Daoy (cell line): ENCODE measurements at regions not wholly inside any gene's neighbourhood (a gene's known extent, or its start where the extent isn't known, plus 50 kb on each side); places are given as distances from the start of the nearest gene placed in this dataset.
A peak's percentile ranks its signal among the peaks of the same experiment; 100 is the strongest.

Experiments
- DNase-seq: peaks from one replicate; pipeline ENCODE4 v3.0.0-alpha.2; 2015; ENCODE audit warnings: low read depth

DNA sequence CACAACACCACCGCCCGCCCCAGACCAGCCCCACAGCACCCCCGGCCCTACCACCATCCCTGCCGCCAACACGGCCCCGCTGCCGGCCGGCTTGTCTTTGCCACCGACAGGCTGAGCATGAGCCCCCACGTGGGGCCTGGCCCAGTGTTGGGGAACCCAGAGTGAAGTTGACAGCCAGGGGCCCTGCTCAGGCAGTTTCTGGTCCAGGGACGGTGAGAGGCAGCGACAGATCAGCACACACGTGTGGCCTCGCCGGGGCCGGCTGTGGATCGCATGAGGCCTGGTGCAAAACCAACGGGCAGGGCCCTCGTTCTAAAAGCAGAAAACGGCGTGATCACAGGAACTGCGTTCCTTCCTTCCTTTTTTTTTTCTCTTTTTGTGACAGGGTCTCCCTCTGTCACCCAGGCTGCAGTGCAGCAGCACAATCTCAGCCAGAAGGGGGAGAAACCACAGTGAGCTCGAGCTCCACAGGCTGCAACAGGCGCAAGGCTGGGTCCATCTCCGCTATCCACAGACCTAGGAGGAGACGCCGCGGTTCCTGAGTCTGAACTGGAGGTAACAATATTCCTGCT lies 50.5 kb upstream of the FBRSL1 start:
- no peak for DNase-seq

DNA sequence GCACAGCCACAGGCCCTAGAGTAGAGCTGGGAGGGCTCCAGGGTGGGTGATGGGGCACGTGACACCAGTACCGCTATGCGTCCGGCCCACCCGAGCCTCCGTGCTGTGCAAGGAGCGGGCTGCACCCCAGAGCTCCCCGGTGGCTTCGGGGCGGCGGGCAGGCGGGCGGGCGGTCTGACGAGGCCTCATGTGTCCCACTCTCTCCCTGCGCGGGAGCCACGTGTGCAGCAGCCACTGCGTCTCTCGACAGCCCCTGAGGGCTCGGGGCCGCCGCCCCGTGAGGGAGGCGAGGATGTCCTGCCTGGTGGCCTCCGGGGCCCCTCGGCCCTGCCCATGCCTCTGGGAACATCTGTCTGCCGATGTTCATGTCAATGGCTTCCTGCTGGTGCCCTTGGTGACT lies 51.2 kb upstream of the FBRSL1 start:
- no peak for DNase-seq

DNA sequence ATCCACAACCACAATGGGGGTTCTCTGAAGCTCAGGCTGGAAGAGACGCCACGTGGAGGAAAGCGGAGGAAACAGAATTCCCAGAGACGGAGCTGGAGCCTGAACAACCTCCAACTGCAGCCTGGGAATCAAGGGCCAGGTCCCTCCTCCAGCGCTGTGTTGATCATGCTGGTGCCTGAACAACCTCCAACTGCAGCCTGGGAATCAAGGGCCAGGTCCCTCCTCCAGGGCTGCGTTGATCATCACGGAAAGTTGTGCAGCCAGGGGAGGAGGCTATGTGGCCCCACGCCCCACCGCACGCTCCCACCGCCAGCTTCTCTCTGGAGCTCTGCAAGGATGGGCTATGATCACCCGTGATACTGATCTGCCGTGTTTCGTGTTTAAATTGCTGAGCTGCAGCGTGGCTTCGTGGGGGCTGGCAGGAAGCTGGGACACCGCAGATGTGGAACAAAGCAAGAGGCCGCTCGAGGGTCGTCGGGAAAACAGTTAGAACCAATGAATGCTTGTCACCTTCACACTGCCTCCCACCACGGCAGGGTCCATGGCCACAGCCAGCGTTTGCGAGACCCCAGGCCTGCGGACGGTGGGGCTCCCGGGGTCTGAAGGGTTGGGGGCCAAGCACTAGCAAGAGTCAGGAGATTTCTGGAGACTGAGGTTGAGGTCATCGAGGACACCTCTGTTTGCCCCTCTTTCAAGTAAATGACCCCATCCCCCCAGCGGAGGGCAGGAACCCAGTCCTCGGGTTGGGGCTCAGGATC lies 51.8 kb upstream of the FBRSL1 start:
- no peak for DNase-seq

DNA sequence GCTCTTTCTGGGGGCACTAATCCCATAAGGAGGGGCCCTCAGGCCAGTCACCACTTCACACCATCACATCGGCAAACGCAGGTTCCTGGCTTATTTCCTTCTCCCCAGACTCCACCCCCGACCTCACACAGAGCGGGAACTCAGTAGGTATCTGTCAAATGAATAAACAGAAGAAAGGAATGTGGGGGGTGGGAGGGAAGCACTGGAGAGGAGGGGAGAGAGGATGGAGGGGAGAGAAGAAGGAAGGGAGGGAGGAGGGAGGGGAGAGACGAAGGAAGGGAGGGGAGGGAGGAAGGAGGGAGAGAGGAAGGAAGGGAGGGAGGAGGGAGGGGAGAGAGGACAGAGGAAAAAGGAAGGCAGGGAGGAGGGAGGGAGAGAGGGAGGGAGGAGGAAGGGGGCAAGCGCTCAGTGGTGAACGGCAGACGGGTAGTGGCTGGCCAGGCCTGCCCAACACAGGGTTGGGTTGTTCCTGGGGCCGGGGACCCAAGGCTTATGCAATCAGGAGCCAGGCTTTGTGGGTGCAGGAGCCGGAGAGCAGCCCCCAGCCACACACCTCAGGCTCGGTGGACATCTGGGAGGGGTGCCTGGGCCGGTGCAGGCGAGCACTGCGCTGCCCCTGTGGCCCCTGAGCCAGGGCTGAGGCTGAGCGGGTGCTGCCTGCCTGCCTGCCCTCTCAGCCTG lies 52.6 kb upstream of the FBRSL1 start:
- no peak for DNase-seq

DNA sequence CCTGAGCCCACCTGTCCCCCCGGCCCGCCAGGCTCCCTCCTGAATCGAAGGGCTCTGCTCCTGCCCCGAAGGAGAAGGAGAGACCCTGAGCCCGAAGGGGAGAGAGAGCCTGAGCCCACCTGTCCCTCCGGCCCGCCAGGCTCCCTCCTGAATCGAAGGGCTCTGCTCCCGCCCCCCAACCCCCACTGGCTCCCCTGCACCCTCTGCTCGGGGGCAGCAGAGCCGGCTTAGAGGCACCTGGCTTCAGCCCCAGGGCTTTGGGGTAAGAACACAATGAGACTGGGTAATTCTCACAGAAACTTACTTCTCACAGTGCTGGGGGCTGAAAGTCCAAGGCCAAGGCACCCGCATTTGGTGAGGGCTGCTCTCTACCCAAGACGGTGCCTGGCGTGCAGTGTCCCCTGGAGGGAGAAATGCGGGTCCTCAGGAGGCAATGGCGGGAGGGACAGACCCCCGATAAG lies 53.1 kb upstream of the FBRSL1 start:
- DNase-seq, result no peak

DNA sequence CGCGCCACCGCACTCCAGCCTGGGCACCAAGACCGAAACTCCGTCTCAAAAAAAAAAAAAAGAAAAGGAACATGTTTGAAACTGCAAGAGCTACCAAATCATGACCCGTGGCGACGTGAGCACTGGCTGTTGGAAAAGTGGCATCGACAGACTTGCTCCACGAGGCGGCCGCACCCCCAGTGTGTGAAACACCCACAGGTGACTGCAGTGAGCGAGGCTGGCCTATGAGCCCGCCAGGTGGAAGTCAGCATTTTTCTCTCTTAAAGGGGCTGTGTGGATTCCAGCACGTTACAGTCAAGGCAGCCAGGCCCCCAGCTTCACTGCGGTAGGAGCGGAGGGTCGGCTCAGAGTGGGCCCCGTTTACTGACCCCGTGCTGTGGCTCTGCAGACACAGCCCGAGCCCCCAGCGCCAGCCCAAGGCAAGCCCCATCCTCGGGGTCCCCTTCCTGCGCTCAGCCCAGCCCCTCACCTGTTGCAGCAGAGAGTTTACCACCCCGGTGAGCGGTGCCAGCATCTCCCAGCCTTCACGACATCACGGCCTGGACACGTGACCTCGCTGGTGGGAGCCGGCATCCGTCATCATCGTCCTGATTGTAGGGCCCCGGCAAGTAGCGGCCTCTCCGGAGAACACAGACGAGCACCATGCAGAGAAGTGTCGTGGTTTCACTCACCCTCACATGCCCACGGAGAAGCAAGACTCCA lies 54.3 kb upstream of the FBRSL1 start:
- no peak for DNase-seq

DNA sequence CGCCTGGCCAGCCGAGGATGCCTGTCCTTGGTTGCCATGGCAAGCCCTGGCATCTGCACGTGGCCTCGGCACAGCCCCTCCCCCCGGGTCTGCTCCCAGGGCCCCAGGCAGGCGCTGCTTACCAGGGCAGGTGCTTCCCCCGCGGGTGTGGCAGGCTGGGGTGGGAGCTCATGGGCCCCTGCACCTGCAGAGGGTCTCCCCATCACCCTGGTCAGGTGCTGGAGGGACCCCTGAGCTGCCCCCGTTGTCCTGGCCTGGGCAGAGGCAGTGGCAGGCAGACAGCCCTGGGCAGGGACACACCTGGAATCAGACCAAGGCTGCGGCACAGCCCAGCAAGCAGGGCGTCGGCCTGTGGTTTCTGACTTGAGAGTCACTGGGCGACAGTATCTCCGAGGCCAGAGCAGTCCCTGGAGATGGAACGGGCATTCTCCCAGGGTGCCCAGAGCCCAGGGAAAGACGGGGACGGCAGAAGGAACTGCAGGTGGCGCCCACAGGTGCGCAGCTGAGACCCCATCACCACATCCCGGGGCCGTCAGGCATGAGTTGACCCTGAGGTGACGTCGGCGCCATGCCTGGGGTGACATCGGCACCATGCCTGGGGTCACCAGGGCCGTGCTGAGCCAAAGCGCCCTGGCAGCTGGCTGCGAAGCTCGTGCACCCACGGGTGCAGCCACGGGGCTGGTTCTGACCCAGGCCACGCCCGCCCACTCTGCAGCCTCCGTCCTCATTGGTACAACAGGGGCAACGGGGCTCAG lies 56.1 kb upstream of the FBRSL1 start:
- no peak for DNase-seq

DNA sequence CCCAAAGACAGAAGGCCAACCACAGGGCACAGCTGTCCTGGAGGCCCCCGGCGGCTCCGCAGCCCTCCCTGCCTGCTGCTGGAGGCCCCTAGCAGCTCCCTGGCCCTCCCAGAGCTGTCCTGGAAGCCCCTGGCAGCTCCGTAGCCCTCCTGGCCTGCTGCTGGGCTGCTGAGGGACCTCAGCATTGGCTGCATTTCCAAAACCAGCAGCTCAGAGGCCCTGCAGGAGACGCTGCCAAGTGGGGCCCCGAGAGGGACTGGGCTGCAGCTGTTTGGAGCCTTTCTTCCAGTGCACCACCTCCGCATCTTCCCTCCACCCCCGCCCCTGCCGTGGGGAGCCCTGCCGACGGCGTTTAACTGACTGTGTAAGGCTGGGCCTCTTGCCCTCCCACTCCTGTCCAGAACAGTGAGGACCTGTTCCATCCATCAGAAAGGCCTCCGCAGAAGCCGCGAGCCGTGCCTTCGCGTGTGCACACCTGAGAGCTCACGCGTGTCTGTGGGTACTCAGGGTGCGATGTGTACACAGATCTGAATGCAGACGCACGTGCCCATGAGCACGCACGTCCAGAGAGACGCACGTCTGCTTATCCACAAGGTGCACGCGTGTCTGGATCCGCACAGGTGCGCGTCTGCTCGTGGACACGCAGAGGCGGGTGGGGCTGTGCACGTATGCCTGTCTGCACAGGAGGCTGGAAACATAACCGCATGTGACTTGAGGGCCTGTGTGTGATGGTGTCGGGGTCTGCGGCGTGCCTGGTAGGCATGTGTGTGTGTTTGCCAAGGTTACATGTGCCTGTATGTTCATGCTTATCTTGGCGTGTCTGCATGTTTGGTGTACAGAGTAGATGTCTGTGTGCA lies 57.0 kb upstream of the FBRSL1 start:
- no peak for DNase-seq

DNA sequence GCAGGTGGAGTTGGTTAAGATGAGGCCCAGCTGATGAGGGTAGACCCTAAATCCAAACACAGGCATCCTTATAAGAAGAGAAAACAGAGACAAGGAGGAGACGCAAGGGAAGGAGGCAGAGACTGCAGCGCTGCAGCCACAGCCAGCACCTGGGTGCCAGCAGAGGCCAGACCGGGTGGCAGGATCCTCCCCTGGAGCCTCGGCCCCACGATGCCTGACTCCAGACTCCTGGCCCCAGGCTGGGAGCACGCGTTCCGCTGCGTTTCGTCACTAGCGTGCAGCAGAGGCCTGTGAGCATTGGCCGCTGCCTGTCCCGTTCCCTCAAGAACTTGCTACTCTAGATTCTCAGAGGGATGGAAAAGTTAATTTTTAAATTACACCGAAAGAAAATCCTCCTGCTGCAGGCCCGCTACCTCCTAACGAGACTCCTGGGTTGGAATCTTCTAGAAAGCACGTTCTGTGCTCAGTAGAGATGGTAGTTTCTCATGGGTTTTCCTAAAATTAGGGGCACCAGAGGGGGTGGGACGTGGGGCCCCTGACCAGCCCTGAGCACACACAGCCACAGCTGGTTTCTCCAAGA lies 57.7 kb upstream of the FBRSL1 start:
- DNase-seq, result no peak

DNA sequence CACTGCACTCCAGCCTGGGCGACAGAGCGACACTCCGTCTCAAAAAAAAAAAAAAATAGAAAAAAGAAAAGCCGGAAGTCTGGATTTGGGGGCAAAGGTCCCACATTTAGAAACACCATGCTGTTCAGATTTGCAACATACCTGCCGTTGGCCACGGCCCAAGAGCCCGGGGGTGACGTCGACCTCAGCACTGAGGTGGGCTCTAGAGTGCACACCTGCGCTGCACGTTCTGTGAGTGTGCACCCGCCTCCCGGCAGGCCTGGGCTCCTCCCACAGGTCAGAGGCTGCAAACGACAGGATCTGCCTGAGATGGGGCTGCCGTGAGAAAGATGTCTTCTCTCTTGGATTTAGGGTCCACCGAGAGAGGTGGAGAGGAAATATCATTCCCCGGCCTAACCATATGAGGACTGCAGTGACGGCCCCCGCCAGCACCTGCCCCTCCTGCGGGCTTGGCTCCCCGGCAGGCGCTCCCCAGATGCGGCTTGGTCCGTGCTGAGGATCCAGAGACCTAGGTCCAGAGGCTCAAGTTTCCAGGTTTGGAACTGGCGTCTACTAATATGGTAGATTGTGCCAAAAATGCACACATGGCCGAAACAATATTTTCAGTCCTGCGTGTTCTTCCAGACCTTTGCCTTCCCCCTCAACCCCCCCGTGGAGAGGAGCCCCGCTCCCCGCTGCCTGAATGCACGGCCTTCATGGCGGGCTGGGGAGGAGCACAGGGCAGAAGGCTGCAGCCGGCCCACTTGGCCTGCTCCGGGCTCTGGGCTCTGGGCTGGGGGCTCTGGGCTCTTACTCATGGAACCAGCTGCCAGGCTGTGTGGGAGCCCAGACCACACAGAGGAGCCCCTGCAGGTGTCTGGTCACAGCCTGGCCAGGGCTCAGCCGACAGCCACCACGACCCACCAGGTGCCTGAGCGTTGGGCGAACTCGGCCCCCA lies 58.8 kb upstream of the FBRSL1 start:
- DNase-seq, result no peak

DNA sequence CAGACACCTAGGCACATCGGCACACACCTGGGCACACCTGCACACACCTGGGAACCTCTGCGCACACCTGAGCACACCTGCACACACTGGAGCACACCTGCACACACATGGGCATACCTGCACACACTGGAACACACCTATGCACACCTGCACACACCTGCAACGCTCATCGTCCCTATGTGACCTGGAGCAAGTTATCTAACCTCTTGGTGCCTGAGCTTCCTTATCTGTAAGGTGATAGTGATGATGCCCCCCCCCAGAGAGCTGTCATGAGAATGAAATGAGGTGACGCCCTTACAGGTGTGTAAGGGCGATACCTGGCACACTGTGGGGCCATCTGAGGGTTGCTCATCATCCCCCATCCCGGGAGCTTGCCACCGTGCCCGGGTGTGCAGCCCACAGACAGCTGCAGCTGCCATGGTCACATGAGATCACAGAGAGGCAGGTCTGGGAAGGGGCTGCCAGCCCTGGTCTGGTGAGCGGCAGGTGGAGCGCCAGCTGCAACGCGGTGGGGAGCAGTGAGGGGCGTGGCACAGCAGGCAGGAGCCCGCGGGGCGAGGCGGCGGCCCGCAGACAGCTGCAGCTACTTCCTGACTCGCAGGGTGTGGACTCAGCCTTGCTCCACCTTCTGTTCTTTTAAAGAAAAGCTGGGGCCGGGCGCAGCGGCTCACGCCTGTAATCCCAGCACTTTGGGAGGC lies 59.9 kb upstream of the FBRSL1 start:
- DNase-seq, result peak; percentile 56

DNA sequence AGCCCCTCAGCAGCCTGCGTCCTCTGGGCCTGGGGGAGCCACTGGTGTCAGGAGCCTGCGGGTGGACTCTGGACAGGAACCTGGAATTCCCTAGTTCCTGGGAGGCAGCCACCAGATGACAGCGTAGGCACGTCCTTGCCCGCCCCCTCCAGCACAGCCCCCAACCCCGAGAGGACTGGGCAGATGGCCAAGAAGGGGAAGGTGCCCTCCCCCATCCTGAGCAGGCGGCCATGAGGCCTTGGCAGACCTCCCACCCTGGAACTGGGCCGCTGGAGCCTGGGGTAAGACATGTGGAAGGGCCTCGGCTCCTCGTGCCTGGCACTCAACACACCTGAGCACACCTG lies 60.4 kb upstream of the FBRSL1 start:
- DNase-seq, result no peak

DNA sequence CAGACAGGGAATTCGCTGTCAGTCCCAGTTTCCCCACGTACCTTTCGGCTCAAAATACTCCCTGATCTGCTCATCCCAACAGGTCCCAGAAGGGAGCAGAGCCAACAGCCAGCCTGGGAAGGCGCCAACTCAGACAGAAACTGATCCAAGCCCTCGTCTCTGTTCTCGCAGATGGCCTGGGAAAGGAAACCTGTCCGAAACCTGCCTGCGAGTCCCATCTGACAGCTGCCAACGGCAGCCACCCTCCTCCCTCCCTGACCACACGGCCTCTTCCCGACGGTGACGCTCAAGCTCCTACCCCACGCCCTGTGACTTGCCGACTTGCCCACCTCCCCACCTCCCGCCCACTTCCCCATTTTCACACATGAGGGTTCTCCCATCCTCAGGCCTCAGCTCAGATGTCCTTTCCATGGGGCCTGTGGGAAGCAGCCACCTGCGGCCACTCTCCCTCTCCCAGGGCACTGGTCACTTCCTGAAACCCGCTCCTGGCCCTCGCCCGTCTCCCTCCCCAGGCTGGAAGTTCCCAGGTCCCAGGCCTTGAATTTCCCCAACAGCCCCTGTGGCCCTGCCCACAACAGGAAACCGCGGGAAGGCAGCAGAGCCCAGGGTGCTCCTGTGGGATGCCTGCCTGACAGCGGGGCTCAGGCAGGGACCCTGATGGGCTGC lies 60.9 kb upstream of the FBRSL1 start:
- DNase-seq, result peak; percentile 45

DNA sequence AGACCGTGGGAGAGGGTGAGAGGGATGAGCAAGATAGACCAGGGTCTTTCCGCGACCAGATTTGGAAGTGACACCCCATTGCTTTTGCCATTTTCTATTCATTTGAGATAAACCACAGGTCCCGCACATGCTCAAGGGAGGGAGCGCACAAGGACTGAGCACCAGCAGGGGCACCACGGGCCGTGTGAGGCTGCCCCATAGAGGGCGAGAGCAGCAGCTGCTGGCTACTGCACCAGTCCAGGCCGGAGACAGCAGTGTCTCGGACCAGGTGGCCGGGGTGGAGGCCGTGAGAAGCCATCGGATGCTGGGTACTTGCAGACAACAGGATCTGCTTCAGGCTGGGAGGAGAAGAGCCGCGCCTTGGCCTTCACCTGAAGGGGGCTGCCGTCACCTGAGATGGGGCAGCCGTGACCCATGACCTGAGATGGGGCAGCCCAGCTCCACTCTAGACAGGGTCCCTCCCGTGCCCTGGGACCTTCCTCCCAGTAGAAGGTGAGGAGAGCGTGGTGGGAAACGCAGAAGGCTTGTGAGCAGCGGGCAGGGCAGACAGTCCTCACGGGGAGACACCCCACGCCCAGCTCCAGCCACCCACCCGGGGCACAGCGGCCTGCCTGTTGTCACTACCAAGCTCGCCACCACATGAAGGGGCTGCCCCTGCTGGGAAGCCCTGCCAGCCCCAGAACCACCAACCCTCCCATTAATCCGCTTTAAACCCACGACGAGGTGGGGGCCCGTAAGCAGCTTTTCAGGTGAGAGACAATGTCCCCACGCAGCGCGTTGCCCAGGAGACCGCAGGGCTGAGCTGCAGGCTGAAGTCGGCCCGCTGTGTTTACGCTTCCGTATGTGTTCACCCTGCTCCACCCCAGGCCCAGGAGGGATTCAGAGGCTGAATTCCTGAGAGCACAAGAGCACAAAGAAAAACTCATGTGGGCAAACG lies 61.7 kb upstream of the FBRSL1 start:
- no peak for DNase-seq

DNA sequence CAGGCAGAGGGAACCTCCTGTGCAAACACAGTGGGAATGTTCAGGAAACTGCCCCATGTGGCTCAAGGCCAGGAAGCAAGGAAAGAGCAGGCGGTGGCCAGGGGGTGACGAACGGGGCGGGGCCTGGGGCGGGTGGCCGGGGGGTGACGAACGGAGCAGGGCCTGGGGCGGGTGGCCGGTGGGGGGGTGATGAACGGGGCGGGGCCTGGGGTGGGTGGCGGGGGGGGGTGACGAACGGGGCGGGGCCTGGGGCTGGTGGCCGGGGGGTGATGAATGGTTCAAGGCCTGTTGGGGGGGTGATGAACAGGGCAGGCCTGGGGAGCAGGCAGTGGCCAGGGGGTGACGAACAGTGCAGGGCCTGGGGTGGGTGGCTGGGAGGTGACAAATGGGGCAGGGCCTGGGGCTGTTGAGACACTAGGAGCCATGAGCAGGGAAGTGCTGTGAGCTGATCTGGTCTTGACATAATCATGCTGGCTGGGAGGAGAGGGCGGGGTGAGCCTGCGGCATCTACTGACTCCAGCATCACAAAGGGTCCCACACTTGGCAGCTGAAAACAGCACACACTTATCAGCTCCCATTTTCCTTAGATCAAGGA lies 62.7 kb upstream of the FBRSL1 start:
- peak; percentile 34 for DNase-seq

DNA sequence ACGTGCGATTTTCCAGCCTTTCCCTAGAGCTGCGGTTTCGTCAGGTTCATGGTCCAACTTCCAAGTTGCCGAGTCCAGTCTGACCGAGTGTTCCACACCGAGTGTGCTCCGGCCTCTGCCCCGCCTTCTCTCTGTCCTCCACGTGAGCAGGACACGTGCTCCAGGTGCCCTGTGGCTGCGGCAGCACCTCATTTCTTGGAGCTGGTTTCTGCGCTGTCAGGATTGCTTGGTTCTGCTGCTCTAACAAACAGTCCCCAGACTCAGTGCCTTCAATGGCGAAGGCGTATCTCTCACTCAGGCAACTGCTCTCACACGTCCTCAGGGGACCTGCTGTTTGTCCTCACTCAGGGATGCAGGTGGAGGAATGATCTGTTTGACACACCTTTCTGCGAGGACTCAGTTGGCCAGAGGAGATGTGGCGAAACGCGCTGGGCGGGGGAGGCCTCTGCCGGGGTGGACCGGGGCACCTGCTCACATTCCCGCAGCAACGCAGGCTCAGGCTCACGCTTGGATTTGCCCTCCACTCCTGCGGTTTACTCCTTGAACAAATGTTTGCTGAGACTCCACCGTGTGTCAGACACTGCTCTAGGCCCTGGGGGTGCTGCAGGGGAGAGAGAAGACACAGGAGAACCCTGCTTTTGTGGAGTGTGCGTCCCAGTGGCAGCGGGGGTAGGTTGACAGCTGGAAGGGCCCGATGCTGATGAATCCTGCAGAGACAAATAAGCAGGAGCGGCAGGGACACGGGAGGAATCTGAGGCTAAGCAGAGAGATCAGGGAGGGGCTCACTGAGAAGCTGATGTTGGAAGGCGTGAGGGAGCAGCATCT lies 63.4 kb upstream of the FBRSL1 start:
- no peak for DNase-seq
